ENCODE measurements at regions not wholly inside any gene's neighbourhood (a gene's known extent, or its start where the extent isn't known, plus 50 kb on each side); places are given as distances from the start of the nearest gene placed in this dataset.

- Histone ChIP-seq H3K9me2 (replicated peaks; ENCODE audit: insufficient read depth) (no peaks in the 10 kb centered on the region), H3K27me3 (no peaks in the 10 kb centered on the region), H3K27ac (no peak overlapping the region), H3K36me3 (replicated peaks; ENCODE audit: insufficient read depth, low read depth) (no peaks in the 10 kb centered on the region), H4K20me1 (ENCODE audit: insufficient read depth, poor library complexity, severe bottlenecking) (no peaks in the 10 kb centered on the region), H3K4me2 (no peak overlapping the region), H3K9me3 (ENCODE audit: low read depth) (no peaks in the 10 kb centered on the region), H2AFZ (no peak overlapping the region), H3K4me3 (no peak overlapping the region), H3K4me1 (ENCODE audit: insufficient read depth) (no peaks in the 10 kb centered on the region), H3K79me2 (no peaks in the 10 kb centered on the region)
- no peak for DNase-seq (ENCODE audit: low spot score)
- TF ChIP-seq CTCF (IDR thresholded peaks at IDR 0.05; ENCODE audit: poor library complexity) (no peak), EZH2phosphoT487 (IDR thresholded peaks at IDR 0.05; ENCODE audit: low read depth, severe bottlenecking, unreplicated experiment) (no peak), EZH2 (IDR thresholded peaks at IDR 0.05; ENCODE audit: borderline replicate concordance) (no peak)
Measured at GRCh38 chr3:159169828-159170227, 368.0 kb downstream of the MFSD1 start.

- TF ChIP-seq EZH2 (IDR thresholded peaks at IDR 0.05; ENCODE audit: borderline replicate concordance) (no peak), CTCF (IDR thresholded peaks at IDR 0.05; ENCODE audit: poor library complexity) (no peak), EZH2phosphoT487 (IDR thresholded peaks at IDR 0.05; ENCODE audit: low read depth, severe bottlenecking, unreplicated experiment) (no peak)
- Histone ChIP-seq H4K20me1 (ENCODE audit: insufficient read depth, poor library complexity, severe bottlenecking) (no peaks in the 10 kb centered on the region), H3K4me1 (ENCODE audit: insufficient read depth) (no peaks in the 10 kb centered on the region), H3K9me3 (ENCODE audit: low read depth) (no peaks in the 10 kb centered on the region), H3K27me3 (no peaks in the 10 kb centered on the region), H3K79me2 (no peaks in the 10 kb centered on the region), H3K4me3 (no peak overlapping the region), H3K27ac (no peak overlapping the region), H3K36me3 (replicated peaks; ENCODE audit: insufficient read depth, low read depth) (no peaks in the 10 kb centered on the region), H3K9me2 (replicated peaks; ENCODE audit: insufficient read depth) (no peaks in the 10 kb centered on the region), H2AFZ (no peak overlapping the region), H3K4me2 (no peak overlapping the region)
- DNase-seq (ENCODE audit: low spot score) = no peak
- WGBS (ENCODE audit: low lambda C conversion rate, missing lambda C conversion rate) = 70% methylated on average over 4 of the region's 4 CpGs
Measured at GRCh38 chr3:159170436-159171003, 368.7 kb downstream of the MFSD1 start.

- Histone ChIP-seq H3K27ac (no peak overlapping the region), H3K79me2 (no peaks in the 10 kb centered on the region), H3K4me3 (no peak overlapping the region), H3K9me3 (ENCODE audit: low read depth) (no peaks in the 10 kb centered on the region), H2AFZ (no peak overlapping the region), H4K20me1 (ENCODE audit: insufficient read depth, poor library complexity, severe bottlenecking) (no peaks in the 10 kb centered on the region), H3K9me2 (replicated peaks; ENCODE audit: insufficient read depth) (no peaks in the 10 kb centered on the region), H3K4me2 (no peak overlapping the region), H3K4me1 (ENCODE audit: insufficient read depth) (no peaks in the 10 kb centered on the region), H3K36me3 (replicated peaks; ENCODE audit: insufficient read depth, low read depth) (no peaks in the 10 kb centered on the region), H3K27me3 (no peaks in the 10 kb centered on the region)
- 60% methylated on average over 3 of the region's 3 CpGs for WGBS (ENCODE audit: low lambda C conversion rate, missing lambda C conversion rate)
- TF ChIP-seq CTCF (IDR thresholded peaks at IDR 0.05; ENCODE audit: poor library complexity) = no peak
- TF ChIP-seq EZH2 (IDR thresholded peaks at IDR 0.05; ENCODE audit: borderline replicate concordance) = no peak
- no peak for TF ChIP-seq EZH2phosphoT487 (IDR thresholded peaks at IDR 0.05; ENCODE audit: low read depth, severe bottlenecking, unreplicated experiment)
- DNase-seq (ENCODE audit: low spot score) = no peak
Measured at GRCh38 chr3:159171333-159171732, 369.5 kb downstream of the MFSD1 start.

GRCh38 chr3:159172473-159172872 lies 370.6 kb downstream of the MFSD1 start:
- WGBS (ENCODE audit: low lambda C conversion rate, missing lambda C conversion rate) = 52% methylated on average over 2 of the region's 2 CpGs
- Histone ChIP-seq H3K27me3 (no peaks in the 10 kb centered on the region), H3K4me3 (no peak overlapping the region), H2AFZ (no peak overlapping the region), H3K4me2 (no peak overlapping the region), H3K9me2 (replicated peaks; ENCODE audit: insufficient read depth) (no peaks in the 10 kb centered on the region), H3K27ac (no peak overlapping the region), H3K9me3 (ENCODE audit: low read depth) (no peaks in the 10 kb centered on the region), H3K36me3 (replicated peaks; ENCODE audit: insufficient read depth, low read depth) (no peaks in the 10 kb centered on the region), H3K79me2 (no peaks in the 10 kb centered on the region), H4K20me1 (ENCODE audit: insufficient read depth, poor library complexity, severe bottlenecking) (no peaks in the 10 kb centered on the region), H3K4me1 (ENCODE audit: insufficient read depth) (no peaks in the 10 kb centered on the region)
- TF ChIP-seq EZH2 (IDR thresholded peaks at IDR 0.05; ENCODE audit: borderline replicate concordance) = no peak
- TF ChIP-seq EZH2phosphoT487 (IDR thresholded peaks at IDR 0.05; ENCODE audit: low read depth, severe bottlenecking, unreplicated experiment) = no peak
- no peak for TF ChIP-seq CTCF (IDR thresholded peaks at IDR 0.05; ENCODE audit: poor library complexity)
- DNase-seq (ENCODE audit: low spot score) = no peak

All from hepatocyte (in vitro differentiated cells).